HCT116 (cell line): ENCODE measurements at regions not wholly inside any gene's neighbourhood (a gene's known extent, or its start where the extent isn't known, plus 50 kb on each side); places are given as distances from the start of the nearest gene placed in this dataset.

Experiments used
- ATAC-seq: fragments of 200-7000 bp; cut with Tn5 transposase; 2 replicates; pipeline ENCODE4 v1.9.1; 2020; ENCODE audit warnings: mild to moderate bottlenecking, moderate library complexity
- BruUV-seq: library from RNA; stranded (reverse); fragments of 400-500 nt; replicated peaks from 2 replicates; lab custom pipeline; 2021; lab: Mats Ljungman, UMichigan
- CTCF ChIA-PET: fragments of 300-600 bp; sonication (Branson Sonifier 250); formaldehyde crosslinking; loops from one replicate; lab custom pipeline; 2021; ENCODE audit warnings: antibody characterized with exemption; lab: Charles Lee
- POLR2A ChIA-PET: fragments of 300-600, 350-600 bp; sonication (Branson Sonifier 250); formaldehyde crosslinking; loops from one replicate; lab custom pipeline; 2021; ENCODE audit warnings: antibody characterized with exemption; lab: Charles Lee
- RAD21 ChIA-PET, 2 experiments: fragments of 300-600 bp; sonication (Branson Sonifier 250); formaldehyde crosslinking; loops; one replicate each; lab custom pipeline; 2023; ENCODE audit warnings: low total read pairs in 2 of 2; ENCODE audit not compliant: uncharacterized antibody in 2 of 2, unreplicated experiment in 2 of 2, low non-redundant PET in 1 of 2; lab: Charles Lee
- DNase-seq: peaks from one replicate; pipeline ENCODE4 v3.0.0-alpha.2; 2010; ENCODE audit warnings: low read depth, low spot score
- H2AFZ ChIP-seq: fragments of 200-600 bp; shearing (Covaris generic), sonication (generic); 2 replicates; pipeline ENCODE4 v1.6.1; 2017; ENCODE audit warnings: low read depth, mixed run types, mixed read lengths, antibody characterized with exemption, low read length; ENCODE audit not compliant: poor library complexity, severe bottlenecking
- H3K27ac ChIP-seq: 2 replicates; pipeline ENCODE4 v1.5.1; 2012; ENCODE audit warnings: low read depth, low read length
- H3K27me3 ChIP-seq: fragments of 200-600 bp; sonication (generic); 2 replicates; pipeline ENCODE4 v1.6.1; 2016; ENCODE audit warnings: mixed run types, low read length, mixed read lengths; ENCODE audit not compliant: insufficient read depth
- H3K36me3 ChIP-seq, 2 experiments: fragments of 200-500 bp in 1 of 2; fragments of 200-600 bp in 1 of 2; sonication (Bioruptor generic) in 1 of 2; sonication (generic) in 1 of 2; 2 replicates each; pipeline versions ENCODE4 v1.5.1 to v1.6.1; 2014 to 2016; ENCODE audit warnings: low read length in 2 of 2, inconsistent platforms in 1 of 2, mixed read lengths in 1 of 2, mixed run types in 1 of 2; ENCODE audit not compliant: insufficient read depth in 2 of 2, control insufficient read depth in 1 of 2
- H3K4me1 ChIP-seq, 2 experiments: fragments of 200-600 bp in 1 of 2; sonication (generic) in 1 of 2; 2 replicates each; pipeline versions ENCODE4 v1.5.1 to v1.6.1; 2012 to 2017; ENCODE audit warnings: low read length in 2 of 2, inconsistent platforms in 1 of 2, mild to moderate bottlenecking in 1 of 2, mixed read lengths in 1 of 2, mixed run types in 1 of 2, moderate library complexity in 1 of 2; ENCODE audit not compliant: insufficient read depth in 2 of 2, control insufficient read depth in 1 of 2
- H3K4me2 ChIP-seq: fragments of 200-600 bp; sonication (generic); 2 replicates; pipeline ENCODE4 v1.6.1; 2017; ENCODE audit warnings: mixed run types, low read length, mixed read lengths
- H3K4me3 ChIP-seq, 2 experiments: fragments of 200-600 bp in 1 of 2; sonication (generic) in 1 of 2; replicated peaks in 1 of 2; 2 replicates each; pipeline ENCODE4 v1.5.1; 2011 to 2016; ENCODE audit warnings: low read length in 2 of 2, control low read depth in 1 of 2, low read depth in 1 of 2, mild to moderate bottlenecking in 1 of 2, mixed read lengths in 1 of 2, mixed run types in 1 of 2
- H3K79me2 ChIP-seq: fragments of 200-600 bp; sonication (generic); 2 replicates; pipeline ENCODE4 v1.6.1; 2017; ENCODE audit warnings: mild to moderate bottlenecking, mixed run types, low read length, moderate library complexity, mixed read lengths; ENCODE audit not compliant: insufficient read depth
- H3K9ac ChIP-seq: fragments of 200-600 bp; sonication (generic); 2 replicates; pipeline ENCODE4 v1.6.1; 2016; ENCODE audit warnings: low read length, mixed read lengths
- H3K9me2 ChIP-seq: fragments of 200-600 bp; sonication (generic), shearing (Covaris generic); 2 replicates; pipeline ENCODE4 v1.6.1; 2017; ENCODE audit warnings: mixed run types, mild to moderate bottlenecking, moderate library complexity; ENCODE audit not compliant: insufficient read depth
- H3K9me3 ChIP-seq, 2 experiments: fragments of 200-500 bp in 1 of 2; fragments of 200-600 bp in 1 of 2; sonication (Bioruptor generic) in 1 of 2; sonication (generic) in 1 of 2; 2 replicates each; pipeline ENCODE4 v1.6.1; 2014 to 2017; ENCODE audit warnings: low read length in 2 of 2, mixed read lengths in 2 of 2, inconsistent platforms in 1 of 2, low read depth in 1 of 2, mild to moderate bottlenecking in 1 of 2, mixed run types in 1 of 2, moderate library complexity in 1 of 2; ENCODE audit not compliant: control insufficient read depth in 1 of 2, insufficient read depth in 1 of 2
- H4K20me1 ChIP-seq: fragments of 200-600 bp; sonication (generic), shearing (Covaris generic); 2 replicates; pipeline ENCODE4 v1.6.1; 2017; ENCODE audit warnings: mixed run types, mild to moderate bottlenecking, moderate library complexity; ENCODE audit not compliant: insufficient read depth
- CEBPB ChIP-seq: IDR thresholded peaks from 2 replicates; pipeline ENCODE4 v1.6.1; 2012; ENCODE audit warnings: low read depth
- EGR1 ChIP-seq: IDR thresholded peaks from 2 replicates; pipeline ENCODE4 v1.6.1; 2012; ENCODE audit warnings: low read depth
- EZH2 ChIP-seq: fragments of 200-600 bp; sonication (generic); IDR thresholded peaks from 2 replicates; pipeline ENCODE4 v1.6.1; 2017; ENCODE audit warnings: antibody characterized with exemption, mixed run types
- FOSL1 ChIP-seq: IDR thresholded peaks from 2 replicates; pipeline ENCODE4 v1.6.1; 2012; ENCODE audit warnings: low read depth
- JUND ChIP-seq: IDR thresholded peaks from 2 replicates; pipeline ENCODE4 v1.6.1; 2012
- MAX ChIP-seq: IDR thresholded peaks from 2 replicates; pipeline ENCODE4 v1.6.1; 2012
- REST ChIP-seq: IDR thresholded peaks from 2 replicates; pipeline ENCODE4 v1.6.1; 2012; ENCODE audit warnings: low read depth
- SIN3A ChIP-seq: IDR thresholded peaks from 2 replicates; pipeline ENCODE4 v1.6.1; 2012; ENCODE audit warnings: low read depth
- SRF ChIP-seq: IDR thresholded peaks from 2 replicates; pipeline ENCODE4 v1.6.1; 2012; ENCODE audit warnings: low read depth
- TCF7L2 ChIP-seq: IDR thresholded peaks from 2 replicates; pipeline ENCODE4 v1.7.0; 2011; ENCODE audit warnings: borderline replicate concordance, inconsistent platforms; ENCODE audit not compliant: insufficient read depth, insufficient read length; ENCODE audit errors: extremely low read depth
- YY1 ChIP-seq: IDR thresholded peaks from 2 replicates; pipeline ENCODE4 v1.6.1; 2011; ENCODE audit warnings: low read length, low read depth, moderate library complexity, mild to moderate bottlenecking; ENCODE audit not compliant: insufficient replicate concordance; ENCODE audit errors: extremely low read depth
- ZBTB33 ChIP-seq: IDR thresholded peaks from 2 replicates; pipeline ENCODE4 v1.6.1; 2011; ENCODE audit warnings: mild to moderate bottlenecking, low read length, moderate library complexity; ENCODE audit not compliant: insufficient replicate concordance; ENCODE audit errors: extremely low read depth
- ZFX ChIP-seq: fragments of 450-650 bp; IDR thresholded peaks from 2 replicates; pipeline ENCODE4 v1.6.1; 2017
- intact Hi-C: fragments of 100-400 bp; cut with micrococcal nuclease; formaldehyde crosslinking; loops from 2 replicates; pipeline ENCODE4 v1.10.0; 2022
- TF ChIP-seq, protein P1 (sequence below): IDR thresholded peaks from 2 replicates; pipeline ENCODE4 v1.6.1; 2012

DNA sequence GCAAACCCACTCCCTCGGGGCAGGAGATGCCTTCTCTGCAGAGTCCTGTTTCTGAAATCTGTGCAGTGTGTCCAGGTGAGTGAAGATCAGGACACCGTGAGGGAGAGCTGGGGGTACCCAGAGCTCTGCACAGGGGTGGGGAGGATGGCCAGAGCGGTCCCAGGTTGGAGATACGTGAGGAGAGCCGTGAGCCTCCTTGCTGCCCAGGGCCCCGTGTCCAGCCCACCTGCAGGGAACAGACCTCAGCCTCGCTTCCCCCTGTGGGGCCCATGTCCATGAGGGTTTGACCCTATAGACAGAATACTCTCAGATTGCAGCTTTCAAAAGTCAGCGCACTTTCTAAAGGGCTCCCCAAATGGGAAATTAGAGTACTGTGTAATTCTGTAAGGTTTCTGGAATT, 66.5 kb upstream of the EN2 start:
- CTCF ChIA-PET = no interaction called here
- intact Hi-C loops = no loop called here
- no peak for ATAC-seq

More for the DNA sequence above, 66.5 kb upstream of the EN2 start:
- POLR2A ChIA-PET = no interaction called here
- H3K9ac ChIP-seq = no peak overlapping the region
- no peaks in the 10 kb centered on the region for H3K79me2 ChIP-seq
- no peak for TF ChIP-seq CEBPB
- TF ChIP-seq SRF = no peak
- TF ChIP-seq EGR1 = no peak
- TF ChIP-seq REST = no peak
- no peak for TF ChIP-seq TCF7L2
- TF ChIP-seq, protein P1, sequence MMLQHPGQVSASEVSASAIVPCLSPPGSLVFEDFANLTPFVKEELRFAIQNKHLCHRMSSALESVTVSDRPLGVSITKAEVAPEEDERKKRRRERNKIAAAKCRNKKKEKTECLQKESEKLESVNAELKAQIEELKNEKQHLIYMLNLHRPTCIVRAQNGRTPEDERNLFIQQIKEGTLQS = no peak
- TF ChIP-seq YY1 = no peak
- no peak for TF ChIP-seq FOSL1
- no peak for TF ChIP-seq EZH2
- no peak for TF ChIP-seq JUND
- TF ChIP-seq ZBTB33 = no peak
- no peak for TF ChIP-seq ZFX
- no peak for TF ChIP-seq MAX
- no peak for TF ChIP-seq SIN3A
- RAD21 ChIA-PET = no interaction called here
- no peak overlapping the region for H3K27ac ChIP-seq
- no peak for DNase-seq
- H2AFZ ChIP-seq = no peak overlapping the region
- H3K4me3 ChIP-seq = no peak overlapping the region
- H4K20me1 ChIP-seq = no peaks in the 10 kb centered on the region
- H3K4me2 ChIP-seq = no peak overlapping the region
- H3K4me1 ChIP-seq = peaks cover 0 to 8% of the 10 kb centered on the region in 2 experiments; a peak in 2 of 4 replicates
- H3K9me2 ChIP-seq = no peaks in the 10 kb centered on the region
- H3K36me3 ChIP-seq = no peaks in the 10 kb centered on the region
- no peaks in the 10 kb centered on the region for H3K9me3 ChIP-seq
- BruUV-seq = no TSS peak
- H3K27me3 ChIP-seq = no peaks in the 10 kb centered on the region
